HG03060 (cell line): ENCODE measurements at regions not wholly inside any gene's neighbourhood (a gene's known extent, or its start where the extent isn't known, plus 50 kb on each side); places are given as distances from the start of the nearest gene placed in this dataset.

Experiments used
- ATAC-seq: cut with Tn5 transposase; IDR thresholded peaks from one replicate; pipeline ENCODE4 v1.9.1; 2021; ENCODE audit warnings: low read depth, moderate number of reproducible peaks; ENCODE audit not compliant: unreplicated experiment

GRCh38 chr21:16590641-16591292, 861.0 kb downstream of the USP25 start:
- no peak for ATAC-seq

DNA sequence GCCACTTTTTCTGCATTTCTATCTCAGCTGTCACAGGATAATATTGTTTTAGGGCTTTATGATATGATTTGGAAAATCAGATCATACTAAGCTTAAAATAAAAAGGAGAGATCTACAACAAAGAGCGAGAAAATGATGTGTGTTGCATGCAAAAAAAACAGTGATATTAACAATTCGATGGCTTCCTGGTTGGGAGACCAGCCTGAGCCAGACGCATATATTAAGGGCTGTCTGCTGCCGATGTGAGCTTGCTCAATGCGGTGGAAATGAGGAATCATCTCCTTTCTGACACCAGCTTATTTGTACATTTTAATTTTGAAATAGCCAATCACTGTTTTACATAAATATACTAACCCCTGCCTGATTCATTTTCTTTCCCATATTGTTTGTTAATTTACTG, 862.6 kb downstream of the USP25 start:
- ATAC-seq, result no peak

- no peak for ATAC-seq
Observed at GRCh38 chr21:16594191-16594590, 864.4 kb downstream of the USP25 start.

DNA sequence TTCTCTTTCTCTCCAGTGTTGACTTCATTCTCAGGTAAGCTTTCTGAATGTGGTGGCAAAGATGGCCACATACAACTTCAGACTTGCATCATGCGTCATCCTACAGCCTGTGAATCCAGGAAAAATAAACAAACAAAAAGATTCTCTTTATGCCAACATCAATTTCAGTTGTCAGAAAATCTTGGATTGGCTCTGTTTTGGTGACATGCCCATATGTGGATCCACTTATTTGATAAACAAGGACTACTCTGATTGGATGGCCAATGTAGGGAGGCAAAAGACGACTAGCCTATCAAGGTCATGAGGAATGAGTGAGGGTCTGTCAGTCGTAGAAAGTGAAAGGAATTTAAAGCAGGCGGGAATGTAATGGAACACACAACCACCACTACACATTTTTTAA, 866.6 kb downstream of the USP25 start:
- no peak for ATAC-seq

DNA sequence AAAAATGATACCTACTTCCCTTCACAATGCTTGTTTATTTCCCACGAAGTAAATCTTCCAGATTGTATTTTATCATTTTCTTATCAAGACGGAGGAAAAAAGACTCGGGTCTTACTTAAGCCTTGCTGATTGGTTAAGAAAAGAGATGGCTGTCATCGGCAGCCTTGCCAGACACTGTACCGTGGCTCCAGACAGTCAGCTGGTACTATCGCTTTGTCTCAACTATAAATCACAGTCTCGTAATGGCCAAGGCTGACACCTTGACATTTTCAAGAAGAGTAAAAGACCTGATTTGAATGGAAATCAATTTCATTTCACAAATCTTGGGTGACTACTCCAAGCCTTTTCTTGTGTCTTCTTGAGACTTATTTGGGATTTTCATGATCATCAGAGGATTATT, 868.0 kb downstream of the USP25 start:
- no peak for ATAC-seq

- ATAC-seq, result no peak
Observed at GRCh38 chr21:16605597-16605996, 875.8 kb downstream of the USP25 start.

DNA sequence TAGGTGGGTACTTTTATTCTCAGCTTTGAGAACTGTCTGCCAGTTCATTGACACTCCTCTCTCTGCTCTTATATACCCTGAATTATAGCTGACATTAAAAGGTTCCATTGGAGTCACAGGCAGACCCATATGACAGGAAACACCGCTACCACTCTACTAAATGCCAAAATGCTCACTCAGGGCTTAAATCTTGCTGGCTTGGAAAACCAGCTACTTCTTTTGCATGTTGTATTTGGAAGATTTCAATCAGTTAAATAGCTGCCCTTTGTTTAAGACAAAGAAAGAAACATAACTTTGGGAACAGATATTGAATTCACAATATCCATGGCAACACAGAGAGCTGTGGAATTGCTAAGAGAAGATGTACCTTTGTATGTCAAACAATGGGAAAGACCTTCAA, 876.5 kb downstream of the USP25 start:
- ATAC-seq, result no peak

DNA sequence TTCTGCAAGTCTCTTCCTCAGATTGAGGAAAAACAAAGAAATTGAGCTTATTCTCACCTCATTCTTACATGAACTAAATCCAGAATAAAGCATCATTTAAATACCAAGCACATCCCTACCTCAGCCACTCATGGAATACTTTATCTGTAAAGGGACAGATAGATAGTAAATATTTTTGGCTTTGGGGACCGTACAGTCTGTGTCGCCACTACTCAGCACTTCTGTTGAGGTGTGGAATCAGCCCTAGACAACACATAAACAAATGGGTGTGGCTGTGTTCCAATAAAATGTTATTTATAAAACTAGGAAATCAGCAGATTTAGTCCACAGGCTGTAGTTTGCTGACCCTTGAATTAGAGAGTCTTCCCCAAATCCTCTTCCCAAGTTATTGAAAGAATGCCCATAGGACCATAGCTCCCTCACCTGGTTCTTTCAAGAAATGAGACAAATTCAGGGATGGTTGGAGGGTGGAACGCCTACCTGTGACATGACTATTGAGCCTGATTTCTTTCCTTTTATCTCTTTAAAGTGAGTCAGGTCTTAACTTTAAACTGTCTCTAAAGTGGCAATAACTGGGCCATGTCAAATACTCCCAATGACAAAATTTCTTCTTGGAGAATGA, 878.5 kb downstream of the USP25 start:
- ATAC-seq, result no peak

GRCh38 chr21:16619281-16619680, 889.5 kb downstream of the USP25 start:
- ATAC-seq, result no peak

GRCh38 chr21:16620786-16621320, 891.1 kb downstream of the USP25 start:
- no peak for ATAC-seq

GRCh38 chr21:16624479-16625118, 888.2 kb upstream of the CXADR start:
- ATAC-seq, result no peak

DNA sequence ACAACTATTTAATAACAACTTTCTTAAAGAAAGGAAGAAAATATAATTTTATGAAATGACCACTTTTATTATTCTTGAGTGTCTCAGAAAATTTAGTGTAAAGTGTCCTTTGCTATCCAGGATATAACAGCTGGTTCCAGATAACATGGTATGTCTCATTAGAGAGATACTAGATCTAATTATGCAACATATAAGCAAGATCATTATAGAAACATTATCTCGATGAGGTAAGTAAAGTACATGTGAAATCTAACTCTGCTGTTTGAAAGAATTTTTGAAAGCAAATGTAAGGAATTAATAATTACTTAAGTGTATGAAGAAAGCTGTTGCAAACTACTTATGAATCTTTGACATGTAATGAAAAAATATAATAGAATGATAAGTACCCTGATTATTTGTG, 887.4 kb upstream of the CXADR start:
- ATAC-seq, result no peak

DNA sequence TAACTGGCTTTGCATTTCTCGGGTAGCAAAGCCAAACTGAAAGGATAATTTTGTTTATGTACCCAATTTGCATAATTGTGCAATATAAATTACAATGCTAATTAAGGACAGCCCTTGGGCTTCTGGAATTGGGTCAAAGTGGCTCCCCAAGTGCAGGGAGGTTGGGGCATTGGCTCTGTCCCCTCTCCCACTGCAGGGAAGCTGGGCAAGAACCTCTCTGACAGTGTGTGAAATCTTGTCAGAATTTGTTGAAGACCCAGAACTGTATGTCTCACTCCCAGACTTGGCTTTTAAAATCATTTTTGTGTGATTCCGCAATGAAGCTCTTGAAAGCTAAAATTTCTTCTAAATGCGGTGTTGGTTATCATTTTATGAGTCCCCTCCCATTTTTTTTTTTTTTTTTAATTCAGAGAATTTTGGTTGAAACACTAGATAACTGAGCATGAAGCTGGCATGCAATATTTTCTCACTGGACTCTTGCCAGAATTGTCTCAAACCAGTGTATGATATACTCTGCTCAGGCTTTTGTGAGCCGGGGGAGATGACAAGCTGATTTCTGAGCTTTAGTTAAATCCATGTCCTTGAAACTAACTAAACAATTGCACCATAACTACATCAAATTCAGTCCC, 878.9 kb upstream of the CXADR start:
- ATAC-seq, result no peak

DNA sequence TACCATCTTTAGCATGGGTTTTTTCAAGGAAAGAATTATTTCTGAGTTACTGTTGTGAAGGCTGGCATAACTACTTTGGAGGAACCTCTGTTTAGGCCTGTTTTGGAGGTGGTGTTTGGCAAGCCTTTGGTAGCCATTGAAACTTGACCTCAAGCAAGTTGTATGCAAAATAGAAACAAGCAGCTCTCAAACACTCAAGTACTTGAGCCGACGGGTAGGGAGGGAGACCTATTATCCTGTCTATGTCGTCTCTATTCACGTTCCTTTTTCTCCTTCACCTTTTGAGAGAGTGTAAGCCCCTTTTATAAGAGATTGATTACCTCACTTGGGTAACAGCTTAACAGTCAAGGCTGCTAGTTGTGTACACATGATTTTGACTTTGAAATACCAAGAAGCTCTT, 878.3 kb upstream of the CXADR start:
- ATAC-seq, result no peak

DNA sequence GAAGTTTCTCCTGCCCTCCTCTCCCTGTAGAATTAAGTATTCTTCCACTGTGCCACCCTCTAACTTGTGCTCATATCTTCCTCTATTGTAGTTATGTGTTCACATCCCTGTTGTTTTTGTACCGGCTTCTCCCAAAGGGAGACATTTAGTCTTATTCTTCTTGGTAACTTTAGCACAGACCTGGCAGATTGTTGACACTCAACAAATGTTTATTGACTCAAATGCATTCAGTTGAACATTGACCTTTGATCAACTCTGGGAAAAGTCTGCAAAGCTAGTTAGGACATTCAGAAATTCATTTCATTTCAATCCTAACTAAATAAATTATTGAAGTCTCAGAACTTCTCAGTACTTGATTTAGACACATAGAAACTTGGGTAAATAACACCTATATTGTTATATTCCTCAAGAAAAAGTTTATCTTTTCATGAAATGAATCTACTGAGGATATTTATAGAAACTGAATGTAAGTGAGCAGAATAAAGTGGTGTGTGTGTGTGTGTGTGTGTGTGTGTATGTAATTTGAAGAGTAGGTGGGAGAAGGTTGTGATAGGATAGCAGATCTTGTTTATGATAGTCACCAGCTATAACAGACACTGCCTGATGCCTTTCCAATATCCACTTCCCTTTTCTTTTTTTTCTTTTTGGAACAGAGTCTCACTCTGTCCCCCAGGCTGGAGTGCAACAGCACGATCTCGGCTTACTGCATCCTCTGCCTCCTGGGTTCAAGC, 872.4 kb upstream of the CXADR start:
- ATAC-seq, result no peak

- no peak for ATAC-seq
Observed at GRCh38 chr21:16642353-16642752, 870.5 kb upstream of the CXADR start.

DNA sequence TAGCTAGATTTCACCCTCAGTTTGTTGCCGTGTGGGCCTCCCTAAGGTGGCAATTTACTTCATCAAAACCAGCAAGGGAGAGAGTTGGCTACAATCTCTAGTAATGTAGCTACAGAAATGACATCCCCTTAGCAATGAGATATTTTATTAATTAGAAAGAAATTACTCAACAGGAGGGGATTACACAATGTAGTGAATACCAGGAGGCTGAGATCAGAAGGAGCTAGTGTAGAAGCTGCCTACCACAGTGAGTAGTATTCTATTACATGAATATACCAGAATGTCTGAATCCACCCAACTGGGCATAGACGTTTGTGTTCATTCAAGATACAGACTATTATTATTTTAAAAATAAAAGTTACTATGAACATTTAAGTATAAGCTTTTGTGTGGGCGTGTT, 868.2 kb upstream of the CXADR start:
- no peak for ATAC-seq

DNA sequence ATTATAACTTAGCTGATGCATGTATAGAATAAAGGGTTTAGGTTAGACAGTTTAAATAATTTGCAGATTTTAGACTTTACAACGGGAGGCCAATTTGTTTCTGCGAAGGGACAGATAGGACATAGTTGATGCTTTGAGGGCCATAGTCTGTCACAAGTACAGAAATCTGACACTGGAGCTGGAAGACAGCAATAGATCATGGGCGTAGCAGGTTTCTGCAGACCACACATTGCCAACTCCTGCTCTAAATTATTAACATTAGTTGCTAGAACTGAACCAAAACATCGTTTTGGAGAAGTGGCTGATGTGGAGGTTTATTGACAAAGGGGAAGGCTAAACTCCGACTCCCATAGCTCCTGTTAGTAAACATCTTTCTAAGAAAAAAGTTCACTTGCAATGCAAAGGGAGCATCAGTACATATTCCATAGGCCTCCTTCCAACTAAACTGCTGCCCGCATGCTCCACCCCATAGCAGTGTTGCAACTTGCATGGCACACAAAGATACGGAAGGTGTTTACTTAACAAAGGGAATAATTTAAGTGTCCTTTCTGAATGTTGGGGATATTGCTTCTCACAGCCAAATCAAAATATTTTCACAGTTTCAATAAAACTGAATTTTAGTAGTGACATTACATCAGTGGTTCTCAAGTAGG, 862.0 kb upstream of the CXADR start:
- no peak for ATAC-seq

GRCh38 chr21:16651956-16652355, 860.9 kb upstream of the CXADR start:
- no peak for ATAC-seq

GRCh38 chr21:16663436-16663835, 849.4 kb upstream of the CXADR start:
- ATAC-seq, result no peak
